KG1 (cell line): ENCODE measurements at regions not wholly inside any gene's neighbourhood (a gene's known extent, or its start where the extent isn't known, plus 50 kb on each side); places are given as distances from the start of the nearest gene placed in this dataset.
"Not testable (repeated sequence)": the region's sequence is repeated elsewhere in the genome, so short reads cannot be mapped to it uniquely, and the experiment has no call there.

Source experiments
- DNase-seq: peaks from one replicate; lab custom pipeline; 2025; lab: John Stamatoyannopoulos, UW

DNA sequence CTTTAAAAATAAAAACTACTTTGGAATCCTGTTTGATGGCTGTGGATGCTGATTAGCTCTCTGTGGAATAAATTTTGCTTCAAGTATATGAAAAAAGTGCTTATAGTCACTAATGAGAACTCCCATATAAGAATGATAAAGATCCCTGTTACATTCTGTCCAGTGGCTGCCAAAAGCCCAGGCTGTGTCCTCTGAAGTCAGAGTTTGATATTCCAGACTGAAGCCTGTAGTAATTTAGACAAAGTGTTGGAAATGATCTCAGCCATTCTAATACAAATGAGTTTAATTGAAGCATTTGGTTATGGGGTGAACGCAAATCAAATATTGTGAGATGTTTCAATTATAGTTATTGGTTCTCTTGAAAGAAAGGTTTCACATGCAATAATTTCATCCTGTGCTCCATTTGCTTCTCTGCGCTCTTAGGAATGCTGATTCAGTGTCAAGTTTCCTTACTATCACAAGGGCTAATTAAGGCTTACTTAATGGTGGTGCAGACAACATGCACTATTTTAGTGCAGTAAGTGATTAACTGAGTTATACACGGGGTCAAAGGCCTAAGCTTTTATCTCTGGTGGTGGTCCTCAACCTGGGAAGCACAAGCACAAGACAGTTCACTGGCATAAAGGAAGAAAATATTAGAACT, 867.6 kb downstream of the SORCS1 start:
- DNase-seq: no peak

DNA sequence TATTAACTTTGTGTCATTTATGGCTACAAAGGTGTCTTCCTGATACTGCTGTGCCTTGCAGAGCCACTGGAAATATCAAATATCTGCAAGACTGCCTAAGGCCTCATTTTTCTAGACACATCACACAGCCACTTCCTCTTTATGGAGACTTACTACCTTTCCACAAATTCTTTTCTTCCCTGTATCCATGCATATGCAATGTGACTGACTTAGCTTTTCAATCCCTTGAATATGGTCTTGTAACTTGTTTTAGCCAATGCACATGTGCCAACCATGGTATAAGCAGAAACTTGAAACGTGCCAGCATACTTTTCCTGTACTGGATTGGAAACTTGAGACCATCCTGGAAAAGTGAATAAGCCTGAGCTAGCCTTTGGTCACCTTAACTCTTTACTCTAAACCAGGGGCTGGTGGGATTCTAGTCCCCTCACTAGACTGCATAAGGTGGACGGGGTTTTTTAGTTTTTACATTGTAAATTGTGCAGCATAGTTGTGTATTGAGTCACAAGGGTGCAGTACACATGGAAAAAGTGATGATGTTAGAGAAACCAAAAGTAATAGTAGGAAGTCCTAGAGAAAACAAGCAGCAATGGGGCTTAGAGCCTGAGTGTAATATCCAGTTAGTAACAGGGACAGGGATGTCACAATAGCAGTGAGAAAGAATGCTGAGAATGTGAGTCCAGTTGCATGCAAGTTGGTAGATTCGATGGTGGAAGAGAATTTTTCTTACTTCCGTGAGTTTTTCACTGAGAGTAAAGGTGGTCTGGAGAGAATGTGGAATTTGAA, 879.5 kb downstream of the SORCS1 start:
- no peak for DNase-seq

DNA sequence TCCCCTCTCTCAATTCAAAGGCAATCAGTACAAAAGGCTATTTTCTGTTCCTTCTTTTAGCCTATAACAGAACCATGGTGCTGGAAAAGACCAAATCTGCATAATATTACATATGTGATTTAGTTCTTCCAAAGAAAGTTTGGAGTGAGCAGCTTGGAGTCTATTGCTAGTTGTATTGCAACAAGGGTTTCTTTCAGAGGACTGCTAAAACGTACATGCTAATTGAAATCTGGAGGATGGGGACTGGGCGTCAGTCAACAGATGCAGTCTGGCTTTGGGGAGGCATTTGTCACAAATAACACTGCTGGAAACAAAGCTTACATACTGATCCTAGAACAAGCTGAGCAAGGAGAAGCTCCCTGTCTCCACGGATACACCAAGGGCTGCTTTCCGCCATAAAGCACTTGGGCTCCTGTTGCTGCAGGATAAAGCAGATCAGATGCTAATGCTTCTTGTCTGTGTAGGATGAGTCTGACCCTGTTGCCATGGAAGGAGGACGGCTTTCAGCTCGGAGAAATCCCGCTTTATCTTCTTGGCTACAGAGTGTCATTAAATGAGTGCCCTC, 883.5 kb downstream of the SORCS1 start:
- no peak for DNase-seq

DNA sequence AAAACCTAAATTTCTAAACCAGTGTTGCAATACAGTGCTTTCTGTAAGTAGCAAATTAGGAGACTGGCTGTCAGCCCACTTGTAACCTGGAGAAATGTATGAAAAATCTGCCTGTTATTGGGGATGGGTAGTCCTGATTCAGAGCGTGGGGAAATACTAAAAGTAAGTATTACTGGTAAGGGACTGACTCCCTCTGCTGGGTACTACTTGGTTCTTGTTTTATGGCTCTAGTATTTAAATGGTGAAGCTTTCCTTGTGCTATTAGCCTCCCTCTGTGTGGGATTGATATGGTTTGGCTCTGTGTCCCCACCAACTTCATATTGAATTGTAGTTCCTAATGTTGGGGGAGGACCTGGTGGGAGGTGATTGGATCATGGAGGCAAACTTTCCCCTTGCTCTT, 886.1 kb downstream of the SORCS1 start:
- no peak for DNase-seq

DNA sequence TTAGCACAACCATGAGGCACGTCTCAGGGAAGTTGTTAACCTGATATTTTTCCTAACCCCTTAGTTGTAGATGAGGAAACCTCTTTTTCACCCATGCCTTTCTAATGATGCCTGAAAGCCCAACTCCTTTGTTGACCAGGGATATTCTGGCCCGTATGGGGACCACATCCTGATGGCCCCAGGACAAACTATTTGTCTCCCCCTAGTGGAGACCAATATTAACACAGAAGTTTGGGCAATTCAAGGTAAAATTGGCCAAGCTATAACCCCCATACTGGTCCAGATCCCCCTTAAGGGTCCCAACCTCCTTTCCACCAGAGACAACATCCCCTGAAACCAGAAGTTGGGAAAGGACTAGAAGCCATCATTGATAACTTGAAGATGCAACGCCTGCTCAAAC, 893.3 kb downstream of the SORCS1 start:
- DNase-seq: no peak

DNA sequence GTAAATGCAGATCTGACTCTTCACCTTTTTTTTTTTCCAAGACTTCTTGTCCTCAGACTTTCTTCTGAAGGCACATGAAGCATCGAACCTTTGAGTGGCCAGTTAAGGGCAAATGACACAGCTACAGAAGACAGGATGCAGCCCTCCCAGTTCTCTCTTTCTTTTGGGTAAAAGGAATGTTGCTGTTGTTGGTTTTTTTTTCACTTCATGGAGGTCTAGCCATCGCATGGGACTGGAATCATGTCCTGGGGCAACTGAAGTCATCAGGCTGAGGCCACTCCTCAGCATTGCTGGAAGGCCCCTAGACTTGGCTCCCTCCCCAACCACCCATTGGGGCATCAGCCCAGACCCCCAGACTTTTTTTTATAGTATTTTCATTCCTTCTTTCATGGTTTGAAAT, 896.5 kb downstream of the SORCS1 start:
- no peak for DNase-seq

DNA sequence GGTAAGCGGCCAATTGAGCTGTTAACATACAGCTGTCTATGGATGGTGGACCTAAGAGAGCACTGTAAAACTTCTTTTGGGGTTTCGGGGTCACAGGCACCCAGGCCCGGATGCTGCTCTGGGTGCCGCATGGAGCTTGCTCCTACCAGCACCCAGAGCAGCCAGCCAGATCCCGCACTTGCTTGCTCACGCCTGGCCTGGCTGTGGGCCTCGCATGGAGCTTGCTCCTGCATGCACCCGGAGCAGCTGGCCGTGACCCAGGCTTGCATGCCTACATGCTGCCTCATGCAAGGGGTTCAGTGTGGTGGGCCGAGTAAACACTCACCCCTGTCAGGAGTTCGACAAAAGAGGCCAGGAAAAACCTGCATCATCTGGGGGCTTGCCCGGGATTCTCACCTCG, 896.9 kb downstream of the SORCS1 start:
- DNase-seq: no peak

DNA sequence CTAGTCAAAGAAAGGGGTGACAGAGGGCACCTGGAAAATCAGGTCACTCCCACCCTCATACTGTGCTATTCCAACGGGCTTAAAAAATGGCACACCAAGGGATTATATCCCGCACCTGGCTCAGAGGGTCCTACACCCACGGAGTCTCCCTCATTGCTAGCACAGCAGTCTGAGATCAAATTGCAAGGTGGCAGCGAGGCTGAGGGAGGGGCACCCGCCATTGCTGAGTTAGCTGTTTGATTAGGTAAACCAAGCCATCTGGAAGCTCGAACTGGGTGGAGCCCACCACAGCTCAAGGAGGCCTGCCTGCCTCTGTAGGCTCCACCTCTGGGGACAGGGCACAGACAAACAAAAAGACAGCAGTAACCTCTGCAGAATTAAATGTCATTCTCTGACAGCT, 907.1 kb downstream of the SORCS1 start:
- DNase-seq: not testable (repeated sequence)

DNA sequence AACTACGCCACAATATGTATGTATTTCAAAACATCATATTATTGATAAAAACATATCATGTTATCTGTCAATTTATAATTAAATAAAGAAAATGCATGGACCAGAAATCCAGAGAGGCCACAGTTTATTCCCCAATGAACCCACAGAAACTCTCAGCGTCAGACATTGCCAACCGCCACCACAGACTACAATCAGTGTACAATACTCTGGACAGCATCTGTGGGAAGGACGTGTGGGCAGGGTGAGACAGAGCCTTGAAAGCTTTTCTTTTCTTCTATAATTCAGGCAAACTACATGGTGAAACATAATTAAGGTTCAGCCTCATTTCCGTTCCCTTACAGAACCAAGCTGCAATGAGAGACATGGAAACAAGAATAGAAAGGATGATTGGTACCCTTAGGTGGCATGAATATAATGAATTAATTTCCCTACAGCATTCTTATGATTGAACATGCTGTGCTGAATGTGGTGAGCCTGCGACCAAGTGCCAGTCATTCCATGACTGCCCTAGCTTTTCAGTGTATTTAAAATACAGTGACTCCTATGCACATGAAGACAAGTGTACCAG, 909.3 kb downstream of the SORCS1 start:
- no peak for DNase-seq

DNA sequence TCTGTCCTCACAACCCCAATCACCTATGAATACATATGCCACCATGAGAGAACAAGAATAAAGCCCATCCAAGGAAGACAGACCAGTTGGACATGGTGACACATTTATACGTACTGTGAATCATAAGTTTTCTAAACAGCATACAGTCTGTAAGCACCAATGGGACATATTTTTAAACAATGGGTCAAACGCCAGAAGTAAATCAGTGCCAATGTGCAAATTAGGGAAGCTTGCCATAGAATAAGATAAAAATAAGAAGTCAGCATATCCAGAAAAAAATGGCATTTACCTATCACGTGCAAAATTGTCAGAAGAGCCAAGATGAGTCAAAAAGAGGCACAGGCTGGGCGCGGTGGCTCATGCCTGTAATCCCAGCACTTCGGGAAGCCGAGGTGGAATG, 910.4 kb downstream of the SORCS1 start:
- DNase-seq: no peak

DNA sequence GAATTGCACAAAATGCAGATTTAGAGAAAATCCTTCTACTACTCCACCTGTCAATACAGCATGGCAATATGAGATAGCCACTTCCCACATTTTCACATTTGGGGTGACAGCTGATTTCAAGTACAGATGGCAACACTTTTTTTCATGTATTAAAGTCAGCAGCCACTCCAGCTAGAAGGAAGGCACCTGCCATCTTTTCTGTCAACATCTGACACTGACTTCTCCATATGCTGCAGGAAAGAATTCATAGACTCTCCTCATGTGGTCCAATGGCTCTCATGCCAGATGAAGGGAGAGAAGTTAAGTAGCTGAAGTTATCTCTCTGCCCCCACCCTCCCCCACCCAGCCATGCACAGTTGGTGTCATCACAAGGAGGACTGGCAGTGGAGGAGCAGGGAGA, 912.0 kb downstream of the SORCS1 start:
- DNase-seq: no peak

DNA sequence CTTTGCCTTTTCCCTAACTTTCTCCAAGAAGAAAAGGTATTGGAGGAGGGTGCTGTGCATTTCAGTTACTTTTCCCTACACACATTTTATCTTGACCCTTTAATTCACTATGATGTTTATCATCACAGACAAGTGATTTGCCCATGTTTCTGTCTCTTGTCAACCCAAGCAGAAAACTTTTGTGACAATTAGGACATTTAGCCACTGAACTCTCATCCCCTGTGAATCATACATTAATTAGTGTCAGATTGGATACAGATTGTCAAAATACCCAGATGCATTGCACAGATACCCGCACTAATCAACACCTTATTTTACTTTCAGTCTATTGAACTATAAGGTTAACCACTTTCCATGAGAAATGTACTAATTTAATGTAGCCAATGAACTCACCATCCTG, 912.9 kb downstream of the SORCS1 start:
- DNase-seq: no peak

DNA sequence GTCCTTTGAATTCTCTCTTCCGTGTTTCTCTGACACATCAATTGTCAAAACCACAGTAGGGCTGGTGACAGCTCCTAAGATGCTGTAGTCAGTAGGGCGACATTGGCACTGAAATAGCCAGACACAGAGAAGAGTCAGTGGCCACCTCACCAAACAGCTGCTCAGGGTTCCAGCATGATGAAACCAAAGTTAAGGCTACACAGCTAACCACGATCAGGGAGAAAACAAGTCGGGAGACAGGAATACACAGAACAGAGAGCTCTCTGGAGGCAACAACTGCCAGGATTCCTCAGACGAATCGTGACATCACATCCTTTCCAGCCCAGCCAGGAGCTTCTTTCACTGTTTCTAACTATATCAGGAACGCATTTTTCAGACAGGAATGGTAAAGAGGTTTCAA, 922.2 kb downstream of the SORCS1 start:
- no peak for DNase-seq

DNA sequence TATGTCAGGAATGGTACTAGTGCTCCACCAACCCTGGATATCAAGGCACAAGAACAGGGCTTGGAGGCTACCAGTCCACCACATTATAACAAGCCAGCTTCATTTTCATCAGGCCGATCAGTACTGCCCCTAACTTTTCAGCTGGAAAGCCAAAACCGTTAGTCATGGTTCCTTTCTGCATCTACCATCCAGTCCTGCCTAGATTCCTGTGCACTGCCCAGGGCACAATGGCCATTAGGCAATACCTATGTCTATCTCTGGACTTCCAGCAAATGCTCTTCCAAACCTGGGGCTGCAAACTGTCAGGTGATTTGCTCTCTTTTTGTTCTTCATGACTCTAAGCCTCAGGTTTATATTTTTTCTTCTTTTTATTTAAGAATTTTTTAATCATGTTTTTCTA, 937.7 kb downstream of the SORCS1 start:
- no peak for DNase-seq

DNA sequence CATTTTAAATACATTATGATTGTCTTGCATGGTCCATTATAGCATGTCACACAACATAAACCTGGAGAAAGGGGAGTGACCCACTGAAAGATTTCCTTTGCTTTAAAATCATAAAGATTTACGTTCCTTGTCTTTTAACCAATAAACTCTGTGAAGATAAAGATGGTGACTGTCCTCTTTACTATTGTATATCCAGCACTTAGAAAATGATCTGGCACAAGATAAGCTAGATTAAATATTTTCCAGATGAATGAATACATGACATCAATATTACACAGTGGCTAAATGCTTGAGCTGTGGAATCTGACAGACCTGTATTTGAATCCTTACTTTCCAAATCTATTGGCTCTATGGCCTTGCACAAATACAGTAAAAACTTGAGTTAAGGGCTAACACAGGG, 938.4 kb downstream of the SORCS1 start:
- DNase-seq: no peak

DNA sequence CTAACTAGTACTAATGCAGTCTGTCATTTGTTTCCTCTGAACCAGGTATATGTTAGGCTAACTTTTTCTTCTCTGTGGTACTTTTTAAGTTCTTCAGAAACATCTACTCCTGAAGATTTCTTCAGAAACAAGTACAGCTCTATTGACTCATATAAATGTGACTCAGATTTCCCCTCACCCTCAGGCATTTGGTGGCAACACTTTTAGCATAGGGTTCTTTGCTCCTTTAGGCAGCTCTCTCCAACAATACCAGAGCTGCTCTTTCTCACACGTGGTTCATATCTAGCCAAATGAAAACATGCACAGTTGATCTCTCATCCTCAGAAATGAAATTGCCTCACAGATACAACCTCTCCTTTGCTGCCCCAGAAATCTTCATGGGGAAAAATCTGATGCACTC, 939.8 kb downstream of the SORCS1 start:
- no peak for DNase-seq

DNA sequence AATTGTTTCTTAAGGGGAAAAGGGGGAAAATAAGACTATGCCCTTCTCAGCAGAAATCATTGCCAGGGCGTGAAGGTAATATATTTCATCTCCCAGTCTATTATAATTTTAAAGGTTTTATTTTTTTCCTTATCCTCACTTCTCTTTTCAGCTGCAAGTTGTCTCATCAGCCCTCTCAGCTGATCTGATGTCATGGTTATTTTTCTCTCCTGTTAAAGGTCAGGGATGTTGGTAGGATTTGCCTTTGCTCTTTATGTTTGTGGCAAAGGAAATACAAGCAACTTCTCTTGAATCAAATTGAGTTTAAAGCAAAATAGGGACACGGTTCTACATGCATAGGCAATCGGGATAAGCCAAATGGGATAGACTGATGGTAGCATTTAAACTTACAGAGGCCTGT, 946.9 kb downstream of the SORCS1 start:
- DNase-seq: no peak

DNA sequence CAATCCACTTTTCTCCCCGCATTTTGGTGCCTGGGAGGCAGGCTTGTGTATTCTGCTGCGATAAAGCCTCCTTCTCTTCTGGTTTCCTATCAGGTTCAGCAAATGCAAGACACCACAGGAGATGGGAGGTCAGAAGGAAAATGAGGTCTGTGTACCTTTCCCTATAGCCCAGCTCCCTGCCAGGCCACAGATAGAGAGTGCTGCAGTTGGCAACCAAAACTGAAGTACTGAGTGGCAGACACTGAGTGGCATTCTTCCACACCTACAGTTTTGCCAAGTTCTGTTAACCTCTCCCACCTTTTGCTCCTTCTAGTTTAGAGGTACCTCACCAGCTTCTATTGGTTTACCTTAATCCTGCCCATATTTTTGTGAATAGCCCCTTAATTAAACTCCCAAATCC, 948.4 kb downstream of the SORCS1 start:
- no peak for DNase-seq

DNA sequence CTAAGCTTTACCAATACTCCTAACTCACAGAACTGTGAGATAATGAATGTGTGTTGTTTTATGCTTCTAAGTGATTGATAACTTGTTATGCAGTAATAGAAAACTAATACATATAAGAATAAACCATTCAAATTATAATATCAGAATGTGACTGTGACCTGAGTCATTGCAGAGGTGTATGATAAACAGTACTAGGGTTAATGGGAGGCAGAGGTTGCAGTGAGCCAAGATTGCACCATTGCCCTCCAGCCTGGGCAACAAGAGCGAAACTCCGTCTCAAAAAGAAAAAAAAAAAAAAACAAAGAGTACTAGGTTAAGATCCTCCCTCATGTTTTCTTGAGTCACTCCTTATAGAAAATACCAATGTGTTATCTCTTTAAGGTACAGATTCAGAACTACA, 950.3 kb downstream of the SORCS1 start:
- no peak for DNase-seq

DNA sequence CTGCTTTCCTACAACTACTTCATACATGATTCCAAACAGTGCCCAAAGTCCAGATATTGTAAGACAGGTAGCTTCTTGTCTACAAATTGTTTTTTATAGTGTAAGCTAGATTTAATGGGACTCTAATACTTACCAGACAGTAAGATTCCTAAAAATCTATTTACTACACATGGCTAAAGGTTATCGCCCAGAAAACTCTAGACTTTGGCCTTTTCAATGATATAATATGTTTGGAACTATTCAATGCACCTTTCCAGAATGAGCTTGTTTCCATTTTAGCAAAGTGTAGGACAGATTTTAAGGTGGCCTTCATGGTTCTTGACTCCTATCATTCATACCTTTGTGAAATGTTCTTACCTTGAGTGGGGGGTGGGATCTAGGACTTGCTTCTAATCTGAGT, 951.0 kb downstream of the SORCS1 start:
- no peak for DNase-seq

DNA sequence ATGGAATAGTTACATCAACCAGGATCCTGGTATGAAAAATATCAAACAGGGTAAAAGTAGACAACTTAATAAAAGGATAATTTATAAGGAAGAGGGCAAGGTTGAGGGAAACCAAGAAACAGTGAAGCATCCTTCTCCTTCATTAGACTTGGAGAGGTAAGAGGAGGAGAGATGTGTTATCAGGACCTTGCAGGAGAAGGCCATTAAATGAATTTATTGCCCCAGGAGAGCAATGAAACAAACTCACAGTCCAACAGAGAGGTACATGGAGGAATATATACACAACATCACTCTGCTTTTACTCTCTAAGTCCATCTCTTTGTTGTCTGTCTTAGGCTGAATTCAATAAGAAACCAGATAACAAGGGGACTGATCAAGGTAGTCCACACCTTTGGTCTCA, 966.2 kb downstream of the SORCS1 start:
- no peak for DNase-seq

DNA sequence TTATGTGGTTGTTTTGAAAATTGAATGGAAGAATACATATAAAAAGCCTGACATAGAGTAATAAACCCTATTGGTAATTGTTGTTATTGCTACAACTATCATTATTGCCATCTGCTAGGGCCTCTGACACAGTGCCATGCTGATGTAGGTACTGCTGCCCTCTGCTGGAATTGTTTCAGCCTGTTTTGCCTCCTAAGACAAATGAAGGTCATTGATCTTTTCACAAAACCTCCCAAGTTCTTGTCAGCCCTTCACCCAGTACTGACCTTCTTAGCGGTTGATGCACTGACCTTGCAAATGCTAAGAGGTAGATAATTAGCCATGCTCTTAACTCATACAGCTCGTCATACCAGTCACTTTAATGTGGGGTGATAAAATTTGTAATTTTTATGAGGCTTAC, 975.2 kb downstream of the SORCS1 start:
- DNase-seq: no peak

DNA sequence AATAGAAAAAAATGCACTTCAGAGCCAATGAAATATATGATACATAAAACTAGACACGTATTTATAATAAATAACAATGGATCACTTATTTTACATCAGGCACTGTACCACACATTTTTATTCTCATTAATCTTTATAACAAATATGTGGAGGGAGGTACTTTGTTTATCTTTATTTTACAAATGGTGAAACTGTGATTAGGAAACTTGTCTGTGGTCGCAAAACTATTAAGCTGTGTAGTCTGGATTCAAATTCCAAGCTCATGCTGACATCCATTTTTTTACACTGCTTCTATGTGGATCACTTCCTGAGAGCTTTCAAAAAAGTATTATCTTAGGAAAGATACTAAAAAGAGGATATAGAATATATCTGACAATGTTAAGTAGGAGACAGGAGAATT, 978.6 kb downstream of the SORCS1 start:
- no peak for DNase-seq
